ENCODE measurements at regions not wholly inside any gene's neighbourhood (a gene's known extent, or its start where the extent isn't known, plus 50 kb on each side); places are given as distances from the start of the nearest gene placed in this dataset.

DNA sequence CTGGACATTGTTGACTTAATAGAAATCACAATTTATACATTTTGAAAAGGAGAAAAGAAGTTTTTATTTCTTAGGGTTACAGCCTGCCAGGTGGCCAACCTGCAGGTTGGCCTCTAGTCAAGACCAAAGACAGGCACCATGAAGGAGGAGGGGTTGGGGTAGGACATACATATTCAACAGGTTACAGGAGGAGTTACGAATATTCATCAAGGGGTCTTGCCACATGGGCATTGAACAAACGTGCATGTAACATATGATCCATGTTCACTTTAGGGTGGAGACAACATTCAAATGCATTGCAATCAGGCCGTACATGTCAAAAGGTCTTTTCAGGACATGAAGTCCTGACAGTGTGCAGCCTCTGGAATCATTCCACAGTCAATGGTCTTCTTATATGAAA is 246.2 kb upstream of the AKR1E2 start:
- H4K20me1 ChIP-seq (ENCODE audit: control insufficient read depth, insufficient read depth, insufficient read length) = no peaks in the 10 kb centered on the region
- H4K91ac ChIP-seq (ENCODE audit: insufficient read length, low read depth, low read length) = no peak overlapping the region
- no peak overlapping the region for H3T11ph ChIP-seq (ENCODE audit: low read length)
- no peaks in the 10 kb centered on the region for H3K79me2 ChIP-seq (ENCODE audit: insufficient read depth, low read length)
- Mint-ChIP-seq H3K9me3 (no peaks in the 10 kb centered on the region), H3K27me3 (ENCODE audit: low read depth) (no peaks in the 10 kb centered on the region), H3K27ac (no peak overlapping the region), H3K4me3 (no peak overlapping the region), H3K4me1 (no peaks in the 10 kb centered on the region), H3K36me3 (ENCODE audit: insufficient read depth in 1 of 3, low read depth in 3 of 3) (no peaks in the 10 kb centered on the region)
- DNase-seq = no peak
- no peak overlapping the region for H3K14ac ChIP-seq (ENCODE audit: insufficient read depth, low read length)
- no peak overlapping the region for H2BK5ac ChIP-seq (ENCODE audit: insufficient read length, low read length)
- H3K23me2 ChIP-seq (ENCODE audit: insufficient read length, low read depth, low read length, poor library complexity, severe bottlenecking) = no peaks in the 10 kb centered on the region
- H2AFZ ChIP-seq (ENCODE audit: low read length) = no peak overlapping the region
- no peak overlapping the region for H3K4me2 ChIP-seq (ENCODE audit: insufficient read depth, insufficient read length, low read length)
- no peak overlapping the region for H2AK5ac ChIP-seq (ENCODE audit: insufficient read length, low read length)
- no peak overlapping the region for H3K23ac ChIP-seq (ENCODE audit: insufficient read length, low read depth, low read length)
- H4K8ac ChIP-seq (replicated peaks; ENCODE audit: insufficient read length, low read depth, low read length) = no peak overlapping the region
- H3K9ac ChIP-seq (ENCODE audit: extremely low read depth, insufficient read length, low read length) = no peak overlapping the region
- no peaks in the 10 kb centered on the region for H3K4me1 ChIP-seq (ENCODE audit: insufficient read depth, low read length)
- H3K79me1 ChIP-seq (ENCODE audit: insufficient read depth, low read depth, low read length, poor library complexity, severe bottlenecking) = no peaks in the 10 kb centered on the region
- WGBS (ENCODE audit: extremely low coverage, insufficient read length, low lambda C conversion rate) = no CpG with 5 or more reads among the region's 3 CpGs
- no peak overlapping the region for H2BK15ac ChIP-seq (ENCODE audit: low read depth, low read length)
- H3K4ac ChIP-seq (ENCODE audit: low read depth, low read length) = no peak overlapping the region
- TF ChIP-seq, protein P1, sequence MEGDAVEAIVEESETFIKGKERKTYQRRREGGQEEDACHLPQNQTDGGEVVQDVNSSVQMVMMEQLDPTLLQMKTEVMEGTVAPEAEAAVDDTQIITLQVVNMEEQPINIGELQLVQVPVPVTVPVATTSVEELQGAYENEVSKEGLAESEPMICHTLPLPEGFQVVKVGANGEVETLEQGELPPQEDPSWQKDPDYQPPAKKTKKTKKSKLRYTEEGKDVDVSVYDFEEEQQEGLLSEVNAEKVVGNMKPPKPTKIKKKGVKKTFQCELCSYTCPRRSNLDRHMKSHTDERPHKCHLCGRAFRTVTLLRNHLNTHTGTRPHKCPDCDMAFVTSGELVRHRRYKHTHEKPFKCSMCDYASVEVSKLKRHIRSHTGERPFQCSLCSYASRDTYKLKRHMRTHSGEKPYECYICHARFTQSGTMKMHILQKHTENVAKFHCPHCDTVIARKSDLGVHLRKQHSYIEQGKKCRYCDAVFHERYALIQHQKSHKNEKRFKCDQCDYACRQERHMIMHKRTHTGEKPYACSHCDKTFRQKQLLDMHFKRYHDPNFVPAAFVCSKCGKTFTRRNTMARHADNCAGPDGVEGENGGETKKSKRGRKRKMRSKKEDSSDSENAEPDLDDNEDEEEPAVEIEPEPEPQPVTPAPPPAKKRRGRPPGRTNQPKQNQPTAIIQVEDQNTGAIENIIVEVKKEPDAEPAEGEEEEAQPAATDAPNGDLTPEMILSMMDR (conservative IDR thresholded peaks at IDR 0.05) = no peak
- no peak overlapping the region for H4K5ac ChIP-seq (ENCODE audit: insufficient read length, low read depth, low read length)
- H3K18ac ChIP-seq (ENCODE audit: insufficient read length, low read depth, low read length) = no peak overlapping the region
- H3K27me3 ChIP-seq (ENCODE audit: insufficient read depth, low read length) = no peaks in the 10 kb centered on the region
- no peak overlapping the region for H3K27ac ChIP-seq (ENCODE audit: insufficient read length, low read depth, low read length)
- no peaks in the 10 kb centered on the region for H3K9me3 ChIP-seq (ENCODE audit: control insufficient read depth, low read depth, low read length)
- H2BK120ac ChIP-seq (ENCODE audit: low read depth, low read length, poor library complexity, severe bottlenecking) = no peak overlapping the region
- no peak overlapping the region for H2BK12ac ChIP-seq (ENCODE audit: insufficient read length, low read depth, low read length)
- H2BK20ac ChIP-seq (ENCODE audit: low read depth, low read length, poor library complexity, severe bottlenecking) = no peak overlapping the region
- no peak overlapping the region for H3K56ac ChIP-seq (ENCODE audit: insufficient read length, low read depth, low read length)
